Uterus (tissue), 2 donors: ENCODE measurements at regions not wholly inside any gene's neighbourhood (a gene's known extent, or its start where the extent isn't known, plus 50 kb on each side); places are given as distances from the start of the nearest gene placed in this dataset.

Source experiments
- CTCF ChIP-seq, 4 experiments: fragments of 200-600 bp in 2 of 4; fragments of 450-650 bp in 2 of 4; sonication (generic) in 2 of 4; IDR thresholded peaks; one replicate each; pipeline ENCODE4 v1.5.1; 2016 to 2019; ENCODE audit warnings: antibody characterized with exemption in 4 of 4, mild to moderate bottlenecking in 2 of 4, moderate library complexity in 1 of 4
- POLR2A ChIP-seq, 2 donors: fragments of 450-650 bp; IDR thresholded peaks; one replicate each; pipeline ENCODE4 v1.6.1; 2016; ENCODE audit warnings: antibody characterized with exemption in 2 of 2, mild to moderate bottlenecking in 1 of 2, moderate library complexity in 1 of 2

DNA sequence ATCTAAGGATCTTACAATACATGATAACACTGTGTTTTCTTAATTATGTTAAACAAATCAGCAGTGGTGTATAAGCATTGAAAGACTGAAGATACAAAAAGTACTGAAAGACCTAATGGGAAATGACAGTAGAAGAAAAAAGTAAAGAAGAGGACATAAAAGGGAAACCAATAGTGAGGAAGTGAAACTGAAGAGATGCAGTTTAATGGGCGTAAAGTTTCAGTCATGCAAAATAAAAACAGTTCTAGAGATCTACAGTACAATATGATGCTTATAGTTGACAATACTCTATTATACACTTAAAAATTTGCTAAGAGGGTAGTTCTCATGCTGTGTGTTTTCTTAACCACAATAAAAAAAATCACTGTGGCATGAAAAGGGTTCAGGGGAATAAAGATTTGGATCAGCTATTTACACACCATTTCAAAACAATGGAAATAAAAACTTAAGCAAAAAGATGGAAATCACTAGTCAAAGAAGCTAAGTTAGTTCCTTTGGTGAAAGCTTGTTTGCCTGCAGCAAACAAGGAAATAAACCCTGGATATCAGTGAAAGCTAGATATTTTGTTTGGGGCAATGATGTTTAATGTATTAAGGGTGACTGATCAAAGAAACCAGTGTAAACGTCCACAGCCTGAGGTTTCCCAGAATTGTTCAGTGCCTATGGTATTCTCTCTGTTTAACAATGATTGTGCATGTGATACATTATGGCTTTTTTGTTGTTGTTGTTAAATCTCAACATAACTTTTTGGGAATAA, 1160.8 kb upstream of the ADGRL2 start:
- TF ChIP-seq CTCF (IDR thresholded peaks at IDR 0.05) (no peak), POLR2A (IDR thresholded peaks at IDR 0.05) (no peak)
